NCI-H1048 (cell line): ENCODE measurements at regions not wholly inside any gene's neighbourhood (a gene's known extent, or its start where the extent isn't known, plus 50 kb on each side); places are given as distances from the start of the nearest gene placed in this dataset.
"Not testable (repeated sequence)": the region's sequence is repeated elsewhere in the genome, so short reads cannot be mapped to it uniquely, and the experiment has no call there.

Experiments used
- DNase-seq: peaks from one replicate; lab custom pipeline; 2025; lab: John Stamatoyannopoulos, UW

DNA sequence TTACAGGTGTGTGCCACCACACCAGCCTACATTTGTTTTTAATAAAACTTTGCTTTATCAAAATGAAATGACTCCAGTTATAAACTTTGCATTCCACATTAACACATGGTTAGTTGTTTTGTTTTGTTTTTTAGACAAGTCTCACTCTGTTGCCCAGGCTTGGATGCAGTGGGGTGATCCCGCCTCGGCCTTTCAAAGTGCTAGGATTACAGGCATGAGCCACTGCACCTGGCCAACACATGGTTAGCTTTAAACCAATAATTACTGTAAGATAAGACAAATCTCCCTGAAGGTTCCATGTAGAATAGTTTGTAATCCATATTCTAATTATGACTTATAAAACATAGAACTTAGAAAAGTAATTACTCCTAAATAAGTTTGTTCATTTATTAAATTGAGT lies 89.8 kb upstream of the MED13 start:
- DNase-seq, result no peak

DNA sequence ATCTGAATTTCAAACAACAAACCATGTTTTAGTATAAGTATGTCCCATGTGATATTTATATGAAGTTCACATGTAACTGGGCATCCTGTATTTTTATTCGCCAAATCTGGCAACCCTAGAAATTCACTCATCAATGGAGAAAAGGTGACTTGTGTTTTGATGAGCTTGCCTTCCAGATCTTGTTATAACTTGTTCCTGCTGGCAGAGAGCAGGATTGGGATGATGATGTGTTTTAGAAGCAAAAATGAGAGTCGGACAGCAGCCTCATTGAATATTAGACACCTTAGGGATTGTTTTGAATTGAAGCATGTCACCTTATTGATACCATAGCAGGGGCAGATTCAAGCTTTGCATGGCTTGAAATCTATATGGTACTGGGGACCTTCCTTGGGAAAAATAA lies 85.4 kb upstream of the MED13 start:
- no peak for DNase-seq

DNA sequence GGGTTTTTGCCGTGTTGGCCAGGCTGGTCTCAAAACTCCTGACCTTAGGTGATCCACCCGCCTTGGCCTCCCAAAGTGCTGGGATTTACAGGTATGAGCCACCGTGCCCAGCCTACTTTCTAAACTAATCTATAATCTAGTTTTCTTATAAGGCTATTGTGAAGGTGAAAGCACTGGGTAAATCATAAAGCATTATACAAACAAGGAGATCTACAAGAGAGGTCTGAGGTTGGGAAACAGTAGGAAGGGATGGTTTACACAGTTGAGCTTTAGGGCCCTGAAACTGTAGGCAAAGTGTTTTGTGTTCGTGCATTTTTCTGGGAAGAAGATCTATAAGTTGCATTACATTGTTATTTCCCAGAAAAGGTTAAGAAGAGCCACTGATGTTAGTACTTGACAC lies 84.9 kb upstream of the MED13 start:
- DNase-seq, result no peak

DNA sequence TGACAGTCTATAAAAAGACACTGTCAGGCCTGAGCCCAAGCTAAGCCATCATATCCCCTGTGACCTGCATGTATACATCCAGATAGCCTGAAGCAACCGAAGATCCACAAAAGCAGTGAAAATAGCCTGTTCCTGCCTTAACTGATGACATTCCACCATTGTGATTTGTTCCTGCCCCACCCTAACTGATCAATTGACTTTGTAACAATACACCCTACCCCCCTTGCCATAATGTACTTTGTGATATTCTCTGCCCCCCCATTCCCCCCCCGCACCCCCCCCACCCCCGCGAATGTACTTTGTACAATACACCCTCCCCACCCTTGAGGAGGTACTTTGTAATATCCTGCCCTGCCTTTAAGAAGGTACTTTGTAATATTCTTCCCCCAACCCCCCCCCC lies 82.2 kb upstream of the MED13 start:
- DNase-seq, result no peak

DNA sequence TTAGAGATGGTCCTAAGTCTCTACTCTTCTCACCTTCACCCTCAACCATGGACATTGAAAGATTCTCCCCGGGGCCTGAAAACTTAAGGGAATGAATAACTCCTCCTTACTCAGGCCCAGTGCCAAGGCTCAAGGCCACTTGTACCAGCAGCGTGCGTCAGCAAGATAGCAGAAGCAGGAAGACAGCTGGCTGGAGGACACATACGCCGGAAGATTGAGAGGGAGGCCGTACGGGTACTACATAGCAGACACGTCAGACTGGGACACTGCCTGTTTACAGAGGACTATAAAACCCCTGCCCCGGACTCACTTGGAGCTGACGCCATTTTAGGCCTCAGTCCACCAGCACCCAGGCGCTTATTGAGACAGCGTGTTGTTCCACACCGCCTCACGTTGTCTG lies 75.8 kb upstream of the MED13 start:
- DNase-seq, result no peak

DNA sequence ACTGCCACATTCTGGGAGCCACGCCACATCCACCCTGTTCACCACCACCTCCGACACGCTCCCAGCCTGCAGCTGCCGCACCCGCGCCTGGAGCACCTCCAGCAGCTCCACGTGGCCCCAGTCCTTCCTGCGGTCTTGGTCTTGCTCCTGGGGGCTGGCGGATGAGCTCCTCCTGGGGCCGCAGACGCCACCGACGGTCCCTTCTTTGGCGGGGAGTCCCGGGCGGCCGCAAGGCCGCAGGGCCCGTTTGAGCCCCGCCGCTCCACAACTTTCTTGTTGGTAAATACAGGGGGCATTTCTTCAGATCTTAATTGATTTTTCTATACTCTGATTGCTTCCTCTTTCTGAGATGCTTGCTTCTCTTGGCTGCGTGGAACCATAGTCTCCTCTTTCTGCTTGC lies 75.3 kb upstream of the MED13 start:
- DNase-seq, result no peak

DNA sequence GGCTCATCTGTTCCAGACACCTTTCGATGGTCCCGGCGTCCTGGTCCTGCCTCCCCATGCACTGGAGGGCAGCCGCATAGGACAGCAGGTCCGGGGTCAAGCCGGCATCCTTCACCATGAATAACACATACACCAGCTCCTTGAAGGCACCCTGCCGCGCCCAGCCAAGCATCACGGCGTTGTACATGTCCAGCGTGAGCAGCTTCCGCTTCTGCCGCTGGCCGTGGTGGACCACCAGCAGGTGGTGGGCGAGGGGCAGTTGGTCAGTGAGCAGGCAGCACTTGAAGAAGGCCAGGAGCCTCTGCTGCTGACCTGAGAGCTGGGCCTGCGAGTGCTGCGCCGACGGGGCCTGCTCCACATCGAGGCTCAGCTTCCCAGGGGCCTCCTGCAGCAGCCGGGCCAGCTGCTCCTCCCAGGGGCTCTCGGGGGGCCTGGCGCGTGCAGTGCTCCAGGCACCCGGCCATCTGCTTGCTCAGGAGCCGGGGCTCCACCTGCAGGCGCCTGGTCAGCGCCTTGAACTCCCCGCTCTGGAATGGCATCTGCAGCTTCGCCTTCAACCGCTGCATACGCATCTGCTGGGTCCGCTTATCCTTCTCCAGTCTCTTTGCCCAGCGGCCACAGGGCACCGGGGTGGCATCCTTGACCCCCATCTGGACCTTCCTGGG lies 74.7 kb upstream of the MED13 start:
- DNase-seq, result not testable (repeated sequence)

DNA sequence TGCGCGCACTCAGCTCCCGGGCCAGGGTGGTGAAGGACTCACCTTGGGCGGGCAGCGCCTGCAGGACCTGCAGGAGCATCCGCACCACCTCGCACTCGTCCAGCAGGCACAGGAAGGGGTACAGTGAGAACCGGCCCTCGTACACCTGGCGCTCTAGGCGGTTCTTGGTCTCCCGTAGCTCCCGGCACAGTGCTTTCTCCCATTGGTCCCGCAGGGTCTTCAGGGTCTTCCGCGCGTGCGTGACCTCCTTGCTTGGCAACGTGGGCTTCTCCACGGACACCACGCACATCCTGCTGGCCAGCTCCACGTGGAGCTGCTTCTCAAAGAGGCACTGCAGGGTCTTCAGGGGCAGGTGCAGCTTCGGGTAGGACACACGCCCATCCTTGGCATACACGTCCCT lies 74.1 kb upstream of the MED13 start:
- no peak for DNase-seq

DNA sequence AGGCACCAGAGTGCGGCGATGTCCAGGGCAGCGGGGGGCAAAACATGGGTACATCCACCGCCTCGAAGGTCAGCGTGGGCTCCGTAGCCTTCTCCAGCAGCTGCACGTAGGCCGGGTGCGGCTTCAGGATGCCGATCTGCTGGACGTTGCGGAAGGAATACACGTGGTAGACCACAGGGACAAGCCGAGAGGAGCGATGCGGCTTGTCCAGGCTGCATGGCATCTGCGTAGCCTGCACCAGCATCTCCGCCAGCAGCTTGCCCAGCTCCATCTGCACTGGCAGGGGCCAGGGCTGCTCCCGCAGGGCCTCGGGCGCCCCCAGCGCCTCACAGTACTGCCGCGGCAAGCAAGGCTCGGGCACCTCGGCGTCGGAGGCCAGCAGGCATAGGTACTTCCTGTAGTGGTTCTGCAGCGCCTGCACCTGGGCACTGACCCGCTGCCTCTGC lies 73.6 kb upstream of the MED13 start:
- DNase-seq, result not testable (repeated sequence)

DNA sequence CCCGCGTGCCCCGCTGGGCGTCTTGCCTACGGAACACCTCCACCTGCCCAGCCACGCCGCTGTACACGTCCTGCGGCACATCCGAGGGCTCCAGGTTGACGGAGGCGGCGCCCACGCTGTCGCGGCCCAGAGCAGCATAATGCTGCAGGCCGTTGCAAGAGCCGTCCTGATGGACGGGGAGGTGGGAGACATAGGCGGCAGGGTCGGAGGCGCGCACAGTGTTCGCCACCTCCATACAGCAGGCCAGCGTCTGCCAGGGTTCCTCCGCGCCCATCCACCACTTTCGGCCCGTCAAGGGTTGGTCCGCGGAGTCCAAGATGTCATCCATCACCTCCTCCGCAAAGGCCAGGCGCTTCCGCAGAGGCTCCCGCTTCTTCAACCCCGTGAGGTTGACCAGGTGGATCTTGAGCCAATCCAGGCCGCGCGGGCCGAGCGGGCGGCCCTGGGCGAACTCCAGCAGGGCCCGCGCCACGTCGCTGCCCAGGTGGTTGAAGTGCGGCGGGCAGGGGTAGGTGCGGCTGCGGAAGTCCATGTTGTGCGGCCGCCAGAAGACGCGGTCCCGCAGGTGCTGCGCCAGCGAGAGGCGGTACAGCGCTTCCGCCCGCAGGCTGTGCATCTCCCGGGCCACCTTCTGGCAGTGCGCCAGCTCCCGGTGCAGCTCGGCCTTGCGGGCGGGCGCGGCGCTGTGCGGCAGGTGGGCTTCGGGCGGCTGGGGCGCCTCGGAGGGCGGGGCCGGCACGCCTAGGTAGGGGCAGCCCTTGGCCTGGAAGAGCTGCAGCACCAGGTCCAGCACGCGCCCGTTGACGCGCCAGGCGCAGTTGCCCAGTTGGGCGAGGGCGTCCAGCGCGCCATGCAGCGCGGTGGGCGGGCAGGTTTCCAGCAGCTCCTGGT lies 72.9 kb upstream of the MED13 start:
- DNase-seq, result not testable (repeated sequence)

DNA sequence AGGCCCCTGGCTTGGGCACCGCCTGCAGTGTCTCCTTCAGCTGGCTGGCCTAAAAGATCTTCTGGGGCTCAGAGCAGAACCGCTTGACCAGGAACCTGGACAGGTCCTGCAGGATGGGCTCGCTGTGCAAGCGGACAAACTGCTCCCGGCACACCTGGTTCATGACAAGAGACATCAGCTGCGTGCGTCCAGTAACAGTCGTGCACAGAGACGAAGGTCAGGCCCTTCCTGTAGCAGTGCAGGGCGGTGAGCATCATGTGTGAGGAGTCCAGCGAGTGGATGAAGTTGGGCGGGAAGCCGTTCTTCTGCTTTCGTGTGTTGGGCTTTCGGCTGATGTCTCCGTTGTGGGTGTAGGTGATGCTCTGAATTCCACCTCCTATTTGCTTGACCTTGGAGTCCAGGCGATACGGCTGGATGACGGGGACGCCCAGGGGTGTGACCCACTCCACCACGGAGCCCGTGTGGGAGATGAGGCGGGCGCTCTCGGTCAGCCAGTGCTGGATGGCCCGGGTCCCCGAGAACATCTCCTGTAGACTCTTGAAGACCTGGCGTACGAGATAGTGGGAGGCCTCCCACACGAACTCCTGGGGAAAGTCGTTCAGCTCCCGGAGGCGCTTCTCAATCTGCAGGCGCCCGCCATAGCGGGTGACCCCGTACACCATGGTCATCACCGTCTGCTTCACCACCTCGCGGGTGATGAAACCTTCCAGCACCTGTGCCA lies 72.1 kb upstream of the MED13 start:
- not testable (repeated sequence) for DNase-seq

DNA sequence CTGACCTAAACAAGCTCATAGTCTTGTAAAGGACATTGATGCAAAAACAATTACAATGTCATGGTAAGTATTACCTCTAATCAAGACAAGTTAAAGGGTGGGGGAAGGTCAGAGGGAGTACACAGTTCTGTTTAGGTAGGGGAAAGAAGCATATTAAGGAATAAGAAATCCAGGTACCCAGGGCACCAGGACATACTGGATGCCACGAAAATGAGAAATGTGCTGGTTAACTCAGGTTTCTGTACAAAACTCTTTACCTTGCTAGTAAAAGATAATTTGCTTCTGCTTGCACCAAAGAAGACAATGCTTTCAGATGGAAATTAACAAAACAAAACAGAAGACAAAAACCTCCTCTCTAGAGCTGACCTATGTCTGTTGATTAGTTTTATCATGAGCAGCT lies 70.7 kb upstream of the MED13 start:
- no peak for DNase-seq

DNA sequence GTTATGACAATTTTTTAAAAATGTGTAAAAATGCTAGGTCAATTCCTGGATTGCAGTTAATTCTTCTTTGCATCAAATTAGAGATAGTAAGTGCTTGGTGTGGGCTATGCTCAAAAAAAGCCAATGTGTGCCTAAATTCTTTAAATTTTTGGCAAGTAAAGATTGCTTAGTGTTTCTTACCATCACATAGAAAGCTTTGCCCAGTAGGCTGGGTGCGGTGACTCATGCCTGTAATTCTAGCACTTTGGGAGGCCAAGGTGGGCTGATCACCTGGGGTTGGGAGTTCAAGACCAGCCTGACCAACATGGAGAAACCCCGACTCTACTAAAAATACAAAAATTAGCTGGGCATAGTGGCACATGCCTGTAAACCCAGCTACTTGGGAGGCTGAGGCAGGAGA lies 70.0 kb upstream of the MED13 start:
- not testable (repeated sequence) for DNase-seq

DNA sequence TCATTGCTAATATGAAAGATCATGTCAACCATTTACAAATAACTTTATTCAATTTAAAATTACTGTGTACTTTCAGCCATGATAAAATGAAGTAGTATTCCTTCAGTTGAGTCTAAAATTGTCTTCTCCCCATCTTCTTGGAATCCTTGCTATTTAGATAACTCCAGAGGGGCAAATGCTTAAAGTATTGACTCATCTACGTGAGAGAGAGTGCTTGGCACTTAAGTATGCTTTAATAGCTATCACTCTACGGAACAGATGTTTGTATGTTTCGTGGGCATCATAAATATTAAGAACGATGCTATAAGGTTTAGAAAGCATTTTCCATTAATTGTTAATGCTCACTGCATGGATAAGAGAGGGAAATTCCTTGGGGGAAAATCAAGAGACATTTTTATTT lies 69.3 kb upstream of the MED13 start:
- no peak for DNase-seq

DNA sequence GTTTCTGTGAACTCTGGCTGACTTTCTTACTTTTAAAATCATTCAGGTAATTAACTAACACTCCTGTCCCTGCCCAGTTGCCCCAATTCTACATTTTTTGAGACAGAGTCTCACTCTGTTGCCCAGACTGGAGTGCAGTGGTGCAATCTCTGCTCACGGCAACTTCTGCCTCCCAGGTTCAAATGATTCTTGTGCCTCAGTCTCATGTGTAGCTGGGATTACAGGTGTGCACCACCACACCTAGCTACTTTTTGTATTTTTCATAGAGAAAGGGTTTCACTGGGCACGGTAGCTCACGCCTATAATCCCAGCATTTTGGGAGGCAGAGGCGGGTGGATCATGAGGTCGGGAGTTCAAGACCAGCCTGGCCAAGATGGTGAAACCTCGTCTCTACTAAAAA lies 66.2 kb upstream of the MED13 start:
- DNase-seq, result not testable (repeated sequence)

DNA sequence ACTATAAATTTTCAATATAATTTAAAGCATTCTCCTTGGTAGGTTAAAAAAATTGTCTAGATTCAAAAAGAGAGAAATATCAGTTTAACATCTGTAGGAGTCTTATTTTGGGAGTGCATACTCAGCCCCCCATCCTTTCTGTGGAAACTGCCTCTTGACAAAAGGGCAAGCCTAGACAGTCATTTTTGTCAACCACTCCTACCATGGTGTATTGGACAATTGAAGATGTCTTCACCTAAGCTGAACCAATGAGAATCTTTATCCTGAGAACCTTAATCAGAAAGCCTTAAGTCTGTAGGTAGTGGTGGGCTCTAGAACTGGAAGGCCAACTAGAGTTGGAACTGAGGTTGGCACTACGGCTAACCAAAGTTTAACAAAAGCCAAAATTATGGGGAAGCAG lies 65.7 kb upstream of the MED13 start:
- DNase-seq, result no peak

DNA sequence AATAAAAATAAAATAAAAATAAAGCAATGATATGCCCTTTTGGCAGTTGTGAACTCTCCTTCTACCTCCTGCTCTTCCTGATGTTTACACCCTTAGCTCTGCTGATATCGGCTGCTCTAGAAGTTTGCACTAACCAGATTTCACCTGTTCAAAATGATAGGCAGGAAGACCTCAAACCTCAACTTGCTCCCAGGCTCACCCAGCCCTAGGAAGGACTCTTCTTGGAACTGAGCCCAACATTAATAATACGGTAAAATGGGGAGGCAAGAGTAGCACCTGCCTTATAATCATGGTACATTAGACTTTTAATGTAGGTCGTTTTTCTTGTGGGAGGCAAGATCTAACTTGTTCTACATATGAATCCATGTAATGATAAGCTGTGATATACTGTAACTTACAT lies 61.2 kb upstream of the MED13 start:
- no peak for DNase-seq

DNA sequence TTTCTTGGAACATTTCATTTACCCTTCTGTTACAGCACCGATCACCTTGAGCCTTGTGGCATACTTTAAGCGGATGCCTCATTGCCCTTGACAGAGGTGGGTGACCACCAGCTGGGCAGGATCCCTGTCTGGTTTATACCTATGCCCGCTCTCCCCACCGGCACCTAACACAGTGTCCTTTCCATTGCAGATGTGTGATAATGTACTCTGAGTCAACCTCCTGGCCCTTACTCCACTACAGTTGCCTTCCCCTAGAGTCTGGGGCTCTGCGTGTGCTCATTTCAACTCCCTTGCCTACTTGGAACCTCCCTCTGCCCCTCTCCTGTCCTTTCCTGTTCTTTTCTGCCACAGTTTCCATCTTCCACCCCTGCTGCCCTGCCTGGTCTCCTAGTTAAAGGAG lies 60.2 kb upstream of the MED13 start:
- DNase-seq, result no peak

DNA sequence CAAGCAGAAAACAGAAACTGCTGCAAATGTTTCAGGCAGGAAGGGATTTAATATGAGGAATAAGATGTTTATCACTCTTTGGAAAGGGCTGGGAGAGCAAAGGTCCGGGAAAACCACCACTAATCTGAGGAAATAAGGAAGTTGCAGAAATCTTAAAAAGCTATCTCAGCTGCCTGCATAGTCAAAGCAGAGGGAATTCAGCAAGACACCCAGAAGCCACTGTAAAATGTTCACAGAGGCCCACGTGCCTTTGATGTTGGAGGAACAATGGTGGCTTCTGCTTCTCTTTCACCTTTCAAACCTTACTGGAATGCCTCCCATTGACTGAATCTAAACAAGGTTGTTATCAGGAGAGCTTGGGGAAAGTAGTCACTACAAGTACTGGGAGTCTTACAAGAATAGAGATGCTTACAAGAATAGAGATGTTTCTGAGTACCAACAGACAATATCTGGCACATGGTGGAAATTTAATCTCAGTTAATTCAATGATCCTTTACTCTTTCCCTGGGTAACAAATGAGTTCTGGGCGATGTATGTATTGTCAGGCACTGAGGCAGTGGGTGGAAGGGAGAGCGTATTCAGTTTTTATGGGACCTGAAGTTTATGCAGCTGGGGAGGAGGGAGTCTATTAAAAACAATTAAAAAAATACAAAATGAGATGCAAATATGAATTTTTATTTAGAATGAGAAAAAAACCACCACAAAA lies 56.1 kb upstream of the MED13 start:
- DNase-seq, result no peak

DNA sequence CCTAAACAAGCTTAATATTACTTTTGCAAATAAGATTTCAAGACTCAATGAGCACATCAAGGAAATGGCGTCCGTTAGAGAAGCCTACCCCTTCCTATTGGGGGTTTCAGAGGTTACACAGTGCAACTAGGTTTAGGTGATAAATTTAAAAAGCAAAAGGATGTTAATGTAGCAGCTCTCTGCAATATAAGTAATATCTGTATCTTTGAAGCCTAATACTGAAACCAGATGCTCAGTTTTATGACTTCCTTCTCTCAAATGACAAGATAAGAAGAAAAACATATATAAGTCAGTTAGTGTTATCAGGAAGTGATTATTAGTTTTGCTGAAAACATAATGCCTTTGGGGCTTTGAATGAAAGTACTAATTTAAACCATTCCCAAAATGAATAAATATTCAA lies 54.3 kb upstream of the MED13 start:
- DNase-seq, result no peak
